GM12873 (cell line): ENCODE measurements at regions not wholly inside any gene's neighbourhood (a gene's known extent, or its start where the extent isn't known, plus 50 kb on each side); places are given as distances from the start of the nearest gene placed in this dataset.

ENCODE experiments used
- CTCF ChIP-seq: IDR thresholded peaks from 2 replicates; pipeline ENCODE4 v1.5.1; 2012; ENCODE audit warnings: low read depth, mild to moderate bottlenecking, moderate library complexity, low read length, control low read depth; ENCODE audit not compliant: insufficient read depth; ENCODE audit errors: missing control alignments

- no peak for TF ChIP-seq CTCF
These were observed 139.7 kb upstream of the TMEM170B start for GRCh38 chr6:11397622-11398450.

- no peak for TF ChIP-seq CTCF
These were observed 140.7 kb upstream of the TMEM170B start for GRCh38 chr6:11396860-11397259.

- TF ChIP-seq CTCF: no peak
These were observed 143.6 kb upstream of the TMEM170B start for GRCh38 chr6:11393713-11394627.

- TF ChIP-seq CTCF: no peak
These were observed 144.6 kb upstream of the TMEM170B start for GRCh38 chr6:11392778-11393507.

- no peak for TF ChIP-seq CTCF
These were observed 145.4 kb upstream of the TMEM170B start for GRCh38 chr6:11391934-11392777.

GRCh38 chr6:11389977-11390376 lies 147.6 kb upstream of the TMEM170B start:
- no peak for TF ChIP-seq CTCF
